Calu3 (cell line): ENCODE measurements at regions not wholly inside any gene's neighbourhood (a gene's known extent, or its start where the extent isn't known, plus 50 kb on each side); places are given as distances from the start of the nearest gene placed in this dataset.

ENCODE experiments used
- BruUV-seq: library from RNA; stranded (reverse); fragments of 400-500 nt; replicated peaks from 2 replicates; lab custom pipeline; 2021; lab: Mats Ljungman, UMichigan
- CTCF ChIA-PET: fragments of 300-600 bp; sonication (Branson Sonifier 250); formaldehyde crosslinking; loops from one replicate; lab custom pipeline; 2022; ENCODE audit warnings: antibody characterized with exemption; lab: Charles Lee
- DNase-seq: peaks from one replicate; pipeline ENCODE4 v3.0.0; 2022
- H3K27ac Mint-ChIP-seq: one replicate; pipeline ENCODE4 v1.8.0; 2022; ENCODE audit warnings: mixed read lengths; ENCODE audit not compliant: unreplicated experiment
- H3K27me3 Mint-ChIP-seq: one replicate; pipeline ENCODE4 v1.8.0; 2022; ENCODE audit warnings: mixed read lengths; ENCODE audit not compliant: unreplicated experiment
- H3K36me3 Mint-ChIP-seq: one replicate; pipeline ENCODE4 v1.8.0; 2022; ENCODE audit warnings: mild to moderate bottlenecking, moderate library complexity, mixed read lengths; ENCODE audit not compliant: insufficient read depth, unreplicated experiment
- H3K4me1 Mint-ChIP-seq: one replicate; pipeline ENCODE4 v1.8.0; 2022; ENCODE audit warnings: mild to moderate bottlenecking, low read depth, mixed read lengths; ENCODE audit not compliant: unreplicated experiment
- H3K4me3 Mint-ChIP-seq: one replicate; pipeline ENCODE4 v1.8.0; 2022; ENCODE audit warnings: mild to moderate bottlenecking, low read depth, moderate library complexity, mixed read lengths; ENCODE audit not compliant: unreplicated experiment
- H3K9me3 Mint-ChIP-seq: one replicate; pipeline ENCODE4 v1.8.0; 2022; ENCODE audit warnings: low read depth, mixed read lengths; ENCODE audit not compliant: unreplicated experiment
- intact Hi-C: fragments of 100-400 bp; cut with micrococcal nuclease; formaldehyde crosslinking; loops from one replicate; pipeline ENCODE4 v1.10.0; 2022; ENCODE audit not compliant: unreplicated experiment
- TF ChIP-seq, protein P1 (sequence below): fragments of 200-600 bp; IDR thresholded peaks from one replicate; pipeline ENCODE4 v1.8.0; 2022; ENCODE audit warnings: antibody characterized with exemption; ENCODE audit not compliant: unreplicated experiment

- H3K36me3 Mint-ChIP-seq: no peaks in the 10 kb centered on the region
- H3K4me3 Mint-ChIP-seq: no peak overlapping the region
- intact Hi-C loops: loop anchor here (5.0 kb wide), 1 partner anchor 73 kb away; no protein-coding TSS in a partner anchor
- H3K9me3 Mint-ChIP-seq: no peaks in the 10 kb centered on the region
- CTCF ChIA-PET: interaction anchor here (0.6 kb wide), 1 partner anchor 192 kb away, joined by 5 read pairs; no protein-coding TSS in a partner anchor
- BruUV-seq: no TSS peak
- no peak overlapping the region for H3K27ac Mint-ChIP-seq
- H3K27me3 Mint-ChIP-seq: no peaks in the 10 kb centered on the region
- DNase-seq: no peak
- TF ChIP-seq, protein P1, sequence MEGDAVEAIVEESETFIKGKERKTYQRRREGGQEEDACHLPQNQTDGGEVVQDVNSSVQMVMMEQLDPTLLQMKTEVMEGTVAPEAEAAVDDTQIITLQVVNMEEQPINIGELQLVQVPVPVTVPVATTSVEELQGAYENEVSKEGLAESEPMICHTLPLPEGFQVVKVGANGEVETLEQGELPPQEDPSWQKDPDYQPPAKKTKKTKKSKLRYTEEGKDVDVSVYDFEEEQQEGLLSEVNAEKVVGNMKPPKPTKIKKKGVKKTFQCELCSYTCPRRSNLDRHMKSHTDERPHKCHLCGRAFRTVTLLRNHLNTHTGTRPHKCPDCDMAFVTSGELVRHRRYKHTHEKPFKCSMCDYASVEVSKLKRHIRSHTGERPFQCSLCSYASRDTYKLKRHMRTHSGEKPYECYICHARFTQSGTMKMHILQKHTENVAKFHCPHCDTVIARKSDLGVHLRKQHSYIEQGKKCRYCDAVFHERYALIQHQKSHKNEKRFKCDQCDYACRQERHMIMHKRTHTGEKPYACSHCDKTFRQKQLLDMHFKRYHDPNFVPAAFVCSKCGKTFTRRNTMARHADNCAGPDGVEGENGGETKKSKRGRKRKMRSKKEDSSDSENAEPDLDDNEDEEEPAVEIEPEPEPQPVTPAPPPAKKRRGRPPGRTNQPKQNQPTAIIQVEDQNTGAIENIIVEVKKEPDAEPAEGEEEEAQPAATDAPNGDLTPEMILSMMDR: no peak
- H3K4me1 Mint-ChIP-seq: peaks cover 25% of the 10 kb centered on the region
Measured at GRCh38 chr7:16210171-16210570, 211.2 kb downstream of the CRPPA start.

DNA sequence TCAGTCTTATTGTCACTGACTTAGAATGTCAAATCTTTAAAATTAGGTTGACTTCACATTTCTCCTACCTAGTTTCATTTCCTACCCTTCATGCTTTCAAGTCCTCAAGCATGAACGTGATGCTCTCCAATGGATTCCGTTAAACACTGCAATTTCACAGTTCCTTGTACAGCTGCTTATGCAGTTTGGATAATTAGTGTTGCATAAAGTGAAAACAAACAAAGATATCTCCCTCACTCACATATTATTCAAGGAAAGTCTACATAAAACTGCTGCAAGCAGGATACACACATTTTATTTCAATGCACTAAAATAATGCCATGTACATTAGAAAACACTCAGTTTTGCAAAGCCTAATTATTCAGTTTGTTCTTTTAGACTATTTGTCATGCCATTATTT, 214.0 kb downstream of the CRPPA start:
- intact Hi-C loops: no loop called here
- CTCF ChIA-PET: no interaction called here
- no TSS peak for BruUV-seq

DNA sequence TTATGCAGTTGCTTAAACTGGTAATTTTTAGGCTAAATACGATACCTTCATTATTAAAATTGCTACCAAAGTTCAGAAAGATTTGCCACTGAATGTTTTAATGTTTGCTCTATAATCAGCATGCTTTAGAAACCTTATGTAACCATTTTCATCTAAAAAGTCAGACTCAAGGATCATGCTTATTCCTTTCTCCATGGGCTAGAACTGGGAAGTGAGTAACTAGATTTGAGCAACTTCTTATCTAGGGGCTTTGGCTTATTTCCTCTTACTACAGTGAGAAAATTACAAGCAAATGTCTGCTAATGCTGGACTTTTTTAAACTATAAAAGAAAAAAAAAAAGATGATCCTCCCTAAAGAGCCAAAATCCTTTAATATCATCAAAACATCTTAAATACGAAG, 215.9 kb downstream of the CRPPA start:
- CTCF ChIA-PET: no interaction called here
- intact Hi-C loops: no loop called here
- DNase-seq: no peak
- Mint-ChIP-seq H3K27ac (no peak overlapping the region), H3K4me1 (peaks cover 30% of the 10 kb centered on the region), H3K9me3 (peaks cover 5% of the 10 kb centered on the region), H3K27me3 (no peaks in the 10 kb centered on the region), H3K4me3 (no peak overlapping the region), H3K36me3 (no peaks in the 10 kb centered on the region)
- BruUV-seq: no TSS peak
- TF ChIP-seq, protein P1: no peak

More for the DNA sequence above, 214.0 kb downstream of the CRPPA start:
- Mint-ChIP-seq H3K4me1 (peaks cover 31% of the 10 kb centered on the region), H3K9me3 (no peaks in the 10 kb centered on the region), H3K4me3 (no peak overlapping the region), H3K36me3 (no peaks in the 10 kb centered on the region), H3K27ac (peak overlapping the region; percentile 31), H3K27me3 (no peaks in the 10 kb centered on the region)
- no peak for DNase-seq
- TF ChIP-seq, protein P1: no peak

DNA sequence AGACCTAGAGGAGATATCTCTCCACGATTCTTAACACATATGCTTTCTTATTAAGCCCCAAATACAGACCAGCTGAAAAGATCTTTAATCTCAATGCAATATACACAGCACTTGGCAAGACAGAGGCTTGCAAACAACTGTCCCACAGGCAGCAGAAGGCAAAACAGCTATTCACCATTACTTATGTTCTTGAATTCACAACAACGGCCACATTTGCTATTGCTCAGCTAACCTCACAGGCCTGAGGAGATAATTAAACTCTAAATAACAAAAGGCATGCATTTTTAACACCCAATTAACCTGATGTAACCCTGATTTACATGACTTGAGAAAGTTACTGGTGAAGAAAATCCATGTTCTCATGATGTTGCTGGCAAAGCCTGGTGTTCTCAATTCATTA, 216.4 kb downstream of the CRPPA start:
- no TSS peak for BruUV-seq
- peaks cover 30% of the 10 kb centered on the region for H3K4me1 Mint-ChIP-seq
- CTCF ChIA-PET: no interaction called here
- no peak overlapping the region for H3K4me3 Mint-ChIP-seq
- H3K27me3 Mint-ChIP-seq: no peaks in the 10 kb centered on the region
- peaks cover 5% of the 10 kb centered on the region for H3K9me3 Mint-ChIP-seq
- intact Hi-C loops: no loop called here
- H3K36me3 Mint-ChIP-seq: no peaks in the 10 kb centered on the region
- H3K27ac Mint-ChIP-seq: no peak overlapping the region
- no peak for DNase-seq
- TF ChIP-seq, protein P1: no peak
